GM19328 (cell line): ENCODE measurements at regions not wholly inside any gene's neighbourhood (a gene's known extent, or its start where the extent isn't known, plus 50 kb on each side); places are given as distances from the start of the nearest gene placed in this dataset.

Experiments
- ATAC-seq: cut with Tn5 transposase; IDR thresholded peaks from one replicate; pipeline ENCODE4 v1.9.1; 2021; ENCODE audit warnings: mild to moderate bottlenecking, moderate library complexity; ENCODE audit not compliant: unreplicated experiment

GRCh38 chr2:125837128-125837527, 818.8 kb upstream of the GYPC start:
- no peak for ATAC-seq

- no peak for ATAC-seq
These were observed 818.3 kb upstream of the GYPC start for GRCh38 chr2:125837611-125838010.

DNA sequence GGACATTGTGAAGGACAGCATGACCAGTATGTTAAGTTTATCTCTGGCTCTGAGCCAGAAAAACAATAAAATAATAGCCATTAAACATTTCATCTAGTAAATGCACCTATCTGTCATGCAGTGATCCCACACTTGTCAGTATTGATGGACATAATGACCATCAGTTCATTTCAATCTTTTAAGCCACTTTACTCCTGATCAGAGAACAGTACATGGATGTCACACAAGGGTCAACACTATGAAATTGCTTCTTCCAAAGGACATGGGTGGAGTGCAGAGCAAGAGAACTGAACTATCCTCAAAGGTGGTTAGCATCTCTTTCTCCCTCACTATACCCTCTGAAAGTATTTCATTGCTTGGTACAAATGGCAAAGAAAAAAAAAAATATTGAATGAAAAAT, 816.0 kb upstream of the GYPC start:
- no peak for ATAC-seq

DNA sequence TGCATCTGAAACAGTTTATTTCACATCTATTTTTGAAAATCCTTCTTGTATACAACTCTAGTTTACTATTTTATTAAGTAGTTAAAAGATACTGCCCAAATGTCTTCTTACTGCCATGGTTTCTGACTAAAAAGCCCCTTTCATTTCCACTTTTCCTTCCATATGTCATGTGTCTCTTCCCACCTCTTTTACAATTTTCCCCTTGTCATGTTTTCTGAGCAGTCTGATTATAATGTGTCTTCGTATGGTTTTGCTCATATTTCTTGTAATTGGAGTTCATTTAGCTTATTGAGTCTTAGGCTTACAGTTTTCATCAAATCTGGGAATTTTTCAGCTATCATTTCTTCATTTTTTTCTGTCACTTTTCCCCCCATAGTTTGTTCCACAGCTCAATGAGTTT, 813.9 kb upstream of the GYPC start:
- no peak for ATAC-seq

DNA sequence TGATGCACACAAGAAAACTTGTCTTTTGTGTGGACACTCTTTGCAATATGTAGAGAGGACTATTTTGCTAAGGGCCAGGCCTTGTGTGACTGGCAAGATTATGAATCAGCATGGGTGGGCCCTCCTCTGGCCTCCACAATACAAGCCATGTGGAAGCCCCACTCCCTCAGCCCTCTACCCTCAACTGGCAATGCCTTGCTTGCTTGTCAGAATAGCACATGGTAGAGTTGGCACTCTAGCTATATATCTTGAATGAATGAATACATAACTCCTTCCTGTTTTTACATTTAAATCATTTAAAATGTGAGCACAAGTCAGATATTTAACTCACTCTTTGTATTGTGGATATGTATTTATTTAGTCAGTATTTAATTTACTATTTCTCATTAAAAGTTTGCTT, 805.4 kb upstream of the GYPC start:
- ATAC-seq = no peak

DNA sequence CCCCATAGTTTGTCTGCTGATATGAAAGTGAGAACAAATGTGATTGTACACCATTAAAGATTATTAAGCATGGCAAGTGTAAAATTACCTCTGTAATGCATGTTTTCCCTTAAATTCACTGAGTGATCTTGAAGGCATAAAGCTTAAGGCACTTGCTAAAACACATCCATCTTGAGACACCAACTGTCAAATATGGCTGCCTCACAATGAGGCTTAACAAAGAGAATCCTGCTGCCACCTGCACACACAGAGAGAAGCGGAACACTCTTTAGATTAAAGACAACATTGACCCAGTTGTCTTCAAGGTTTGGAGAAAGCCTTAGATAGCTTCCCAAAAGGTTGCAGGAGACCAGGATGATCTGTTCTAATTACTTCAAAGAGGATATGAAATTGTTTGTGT, 803.6 kb upstream of the GYPC start:
- ATAC-seq = no peak

GRCh38 chr2:125853626-125854025, 802.3 kb upstream of the GYPC start:
- ATAC-seq = no peak

GRCh38 chr2:125855204-125855603, 800.8 kb upstream of the GYPC start:
- ATAC-seq = no peak

DNA sequence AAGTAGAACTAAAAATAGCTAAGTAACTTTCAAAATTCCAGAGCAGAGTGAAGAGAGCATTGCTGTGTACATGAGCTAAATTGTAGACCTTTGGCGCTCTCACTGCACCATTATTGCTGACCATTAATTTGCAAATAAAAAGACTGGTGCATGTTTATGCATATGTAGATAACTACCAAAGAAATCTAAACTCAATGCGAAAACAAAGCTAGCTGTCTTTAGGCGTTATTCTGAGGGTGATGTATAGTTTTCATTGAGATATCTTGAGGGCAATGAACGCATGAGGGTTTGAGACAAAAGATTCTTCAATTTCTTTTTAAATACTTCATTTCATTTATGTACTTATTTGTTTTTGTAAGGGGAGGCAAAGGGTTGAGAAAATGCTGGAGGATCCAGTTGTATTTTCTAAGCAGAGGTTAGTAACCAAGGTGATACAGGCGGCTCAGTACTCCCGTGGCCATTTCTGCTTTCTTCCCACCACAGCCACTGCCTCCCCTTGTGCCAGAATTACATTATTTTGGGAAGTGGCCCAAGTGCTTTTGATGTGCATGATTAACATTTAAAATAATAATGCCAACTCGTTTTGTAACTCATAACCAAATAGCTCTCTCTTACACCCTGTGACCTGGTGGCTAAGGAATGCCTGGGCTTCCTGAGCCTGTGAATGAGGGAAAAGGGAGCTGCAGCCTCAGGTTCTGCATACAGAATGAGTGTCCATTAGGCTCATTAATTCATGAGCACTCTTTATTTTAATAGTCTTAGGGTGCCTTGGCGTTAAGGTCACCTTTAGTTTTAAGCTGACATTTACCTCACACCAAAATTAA, 797.8 kb upstream of the GYPC start:
- ATAC-seq = no peak

GRCh38 chr2:125861461-125861860, 794.5 kb upstream of the GYPC start:
- no peak for ATAC-seq

DNA sequence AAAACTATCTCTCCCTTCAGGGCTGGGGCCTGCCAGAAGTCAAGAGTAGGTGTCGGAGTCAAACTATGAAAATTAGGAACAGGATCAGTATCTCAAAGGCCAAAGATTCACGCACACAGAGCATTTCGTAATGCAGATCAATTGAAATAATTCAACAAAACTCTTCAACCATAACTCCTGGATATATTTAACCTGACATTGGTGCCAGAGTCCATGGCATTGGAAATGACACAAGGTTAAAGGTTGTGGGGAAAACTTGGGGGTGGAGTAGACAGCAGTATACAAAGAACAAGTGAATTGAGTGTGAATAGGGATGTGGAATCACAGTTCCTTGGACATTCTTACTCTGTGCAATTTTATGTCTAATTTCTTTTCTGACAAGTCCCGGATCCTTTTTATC, 788.0 kb upstream of the GYPC start:
- ATAC-seq = no peak

GRCh38 chr2:125870264-125870663, 785.7 kb upstream of the GYPC start:
- no peak for ATAC-seq

DNA sequence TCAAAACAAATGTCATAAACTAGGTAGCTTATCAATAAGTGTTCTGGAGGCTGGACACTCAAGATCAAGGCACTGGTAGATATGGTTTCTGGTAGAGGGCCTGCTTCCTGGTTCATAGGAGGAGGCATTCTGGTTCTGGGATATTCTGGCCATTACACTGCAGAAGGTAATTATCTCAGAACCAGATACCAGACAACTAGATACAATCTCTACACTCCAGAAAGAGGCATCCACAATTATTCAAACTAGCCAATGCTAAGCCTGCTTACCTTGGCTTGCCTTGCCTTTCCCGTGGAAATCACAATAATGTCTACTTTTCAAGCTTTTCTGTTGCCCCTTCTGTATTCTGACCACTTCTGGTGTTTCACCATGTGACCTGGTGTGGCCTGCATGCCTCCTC, 785.2 kb upstream of the GYPC start:
- no peak for ATAC-seq

GRCh38 chr2:125874564-125874963, 781.4 kb upstream of the GYPC start:
- no peak for ATAC-seq

DNA sequence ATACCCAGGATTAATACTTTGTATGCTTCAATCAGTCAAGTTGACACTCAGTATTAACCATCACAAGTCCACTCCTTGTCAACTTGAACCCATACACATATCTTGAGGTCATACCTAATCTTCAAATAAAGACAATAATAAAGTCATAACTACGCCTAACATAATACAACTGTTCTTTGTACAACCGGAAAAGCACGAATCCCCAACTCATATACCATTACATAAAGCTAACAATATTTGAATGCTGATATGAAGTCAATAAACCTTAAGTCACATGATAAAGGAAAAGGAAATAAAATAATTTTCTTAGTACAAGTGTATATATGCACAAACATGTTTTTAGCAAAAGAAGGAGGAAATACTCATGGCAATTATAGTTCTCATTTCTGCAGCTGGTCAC, 770.6 kb upstream of the GYPC start:
- ATAC-seq = no peak

DNA sequence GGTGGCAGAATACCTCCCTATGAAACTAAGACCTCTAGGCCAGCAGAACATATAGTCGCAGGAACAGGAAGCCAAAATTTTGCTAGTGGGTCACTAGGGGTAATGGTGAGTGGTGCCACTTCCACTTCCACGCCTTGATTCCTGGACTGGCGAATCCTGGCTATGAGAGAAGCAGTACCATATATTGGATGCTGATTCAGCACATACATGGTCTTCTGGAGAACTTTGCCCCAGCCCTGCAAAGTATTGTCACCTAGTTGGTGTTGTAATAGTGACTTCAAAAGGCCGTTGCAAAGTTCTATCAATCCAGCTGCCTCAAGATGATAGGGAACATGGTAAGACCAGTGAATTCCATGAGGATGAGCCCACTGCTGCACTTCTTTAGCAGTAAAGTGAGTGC, 769.8 kb upstream of the GYPC start:
- no peak for ATAC-seq

- no peak for ATAC-seq
These were observed 754.7 kb upstream of the GYPC start for GRCh38 chr2:125901278-125901677.

GRCh38 chr2:125925891-125926546, 729.9 kb upstream of the GYPC start:
- no peak for ATAC-seq

- no peak for ATAC-seq
These were observed 720.4 kb upstream of the GYPC start for GRCh38 chr2:125935559-125935958.

GRCh38 chr2:125942585-125943424, 713.2 kb upstream of the GYPC start:
- no peak for ATAC-seq

GRCh38 chr2:125959047-125959446, 696.9 kb upstream of the GYPC start:
- ATAC-seq = no peak

DNA sequence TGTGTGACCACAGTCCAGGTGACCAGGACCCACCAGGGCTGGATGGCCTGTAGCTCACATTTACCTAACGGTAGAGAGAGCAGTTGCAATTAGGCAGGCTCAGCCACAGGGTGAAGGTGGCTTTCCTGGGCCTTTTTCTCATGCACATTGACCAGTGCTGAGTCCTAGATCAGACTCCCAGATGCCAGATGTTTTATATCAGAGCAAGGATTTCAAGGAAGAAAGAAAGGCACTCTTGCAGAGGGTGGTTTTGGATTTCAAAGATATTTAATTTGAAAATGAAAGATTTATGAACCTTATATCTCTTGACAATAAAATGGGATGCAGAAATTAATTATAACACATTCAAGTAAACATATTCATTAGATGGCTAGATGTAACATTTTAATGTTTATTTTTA, 694.2 kb upstream of the GYPC start:
- ATAC-seq = no peak
